MM.1S (cell line): ENCODE measurements at regions not wholly inside any gene's neighbourhood (a gene's known extent, or its start where the extent isn't known, plus 50 kb on each side); places are given as distances from the start of the nearest gene placed in this dataset.

ENCODE experiments used
- DNase-seq: peaks from one replicate; pipeline ENCODE4 v3.0.0-alpha.2; 2015
- H2AFZ ChIP-seq: fragments of 300-600 bp; sonication (generic); 2 replicates; pipeline ENCODE4 v1.6.0; 2016; ENCODE audit warnings: antibody characterized with exemption, low read length
- H3F3A ChIP-seq: fragments of 300-600 bp; sonication (generic); 2 replicates; pipeline ENCODE4 v1.6.1; 2016; ENCODE audit warnings: mild to moderate bottlenecking, antibody characterized with exemption, low read length, moderate library complexity, mixed read lengths; ENCODE audit not compliant: insufficient read depth
- H3K27ac ChIP-seq: fragments of 300-600 bp; sonication (generic); 2 replicates; pipeline ENCODE4 v1.5.1; 2016; ENCODE audit warnings: mild to moderate bottlenecking, low read length
- H3K27me3 ChIP-seq: fragments of 300-600 bp; sonication (generic); replicated peaks from 2 replicates; pipeline ENCODE4 v1.6.0; 2016; ENCODE audit warnings: low read length; ENCODE audit not compliant: insufficient read depth
- H3K36me3 ChIP-seq: fragments of 300-600 bp; sonication (generic); replicated peaks from 2 replicates; pipeline ENCODE4 v1.6.1; 2016; ENCODE audit warnings: mild to moderate bottlenecking, low read length, mixed read lengths; ENCODE audit not compliant: insufficient read depth
- H3K4me1 ChIP-seq: fragments of 300-600 bp; sonication (generic); 2 replicates; pipeline ENCODE4 v1.6.1; 2016; ENCODE audit warnings: low read length, mixed read lengths
- H3K4me2 ChIP-seq: fragments of 300-600 bp; sonication (generic); 2 replicates; pipeline ENCODE4 v1.6.0; 2016; ENCODE audit warnings: low read depth, low read length
- H3K4me3 ChIP-seq: fragments of 300-600 bp; sonication (generic); 2 replicates; pipeline ENCODE4 v1.5.1; 2016; ENCODE audit warnings: low read length, mixed read lengths
- H3K79me2 ChIP-seq: fragments of 300-600 bp; sonication (generic); 2 replicates; pipeline ENCODE4 v1.6.1; 2016; ENCODE audit warnings: mixed run types, low read length, mixed read lengths
- H3K9ac ChIP-seq: fragments of 300-600 bp; sonication (generic); 2 replicates; pipeline ENCODE4 v1.6.1; 2016; ENCODE audit warnings: low read length, mixed read lengths
- H3K9me2 ChIP-seq: fragments of 300-600 bp; sonication (generic); replicated peaks from 2 replicates; pipeline ENCODE4 v1.6.1; 2016; ENCODE audit warnings: mild to moderate bottlenecking, low read length, mixed read lengths; ENCODE audit not compliant: insufficient read depth
- H3K9me3 ChIP-seq: fragments of 300-600 bp; sonication (generic); replicated peaks from 2 replicates; pipeline ENCODE4 v1.6.1; 2016; ENCODE audit warnings: mild to moderate bottlenecking, low read length, mixed read lengths; ENCODE audit not compliant: insufficient read depth
- H4K20me1 ChIP-seq: fragments of 300-600 bp; sonication (generic); 2 replicates; pipeline ENCODE4 v1.6.1; 2016; ENCODE audit warnings: mild to moderate bottlenecking, low read length, moderate library complexity, mixed read lengths; ENCODE audit not compliant: insufficient read depth
- EZH2 ChIP-seq: fragments of 300-600 bp; sonication (generic); optimal IDR thresholded peaks from 2 replicates; pipeline ENCODE3; 2017; ENCODE audit warnings: low read depth, mild to moderate bottlenecking, antibody characterized with exemption, low read length, mixed read lengths
- EZH2phosphoT487 ChIP-seq: fragments of 300-600 bp; sonication (generic); IDR thresholded peaks from 2 replicates; pipeline ENCODE4 v1.6.1; 2018; ENCODE audit warnings: antibody characterized with exemption, low read length
- TF ChIP-seq, protein P1 (sequence below): fragments of 300-600 bp; sonication (generic); IDR thresholded peaks from 2 replicates; pipeline ENCODE4 v1.5.1; 2016; ENCODE audit warnings: antibody characterized with exemption, low read length, mixed read lengths

DNA sequence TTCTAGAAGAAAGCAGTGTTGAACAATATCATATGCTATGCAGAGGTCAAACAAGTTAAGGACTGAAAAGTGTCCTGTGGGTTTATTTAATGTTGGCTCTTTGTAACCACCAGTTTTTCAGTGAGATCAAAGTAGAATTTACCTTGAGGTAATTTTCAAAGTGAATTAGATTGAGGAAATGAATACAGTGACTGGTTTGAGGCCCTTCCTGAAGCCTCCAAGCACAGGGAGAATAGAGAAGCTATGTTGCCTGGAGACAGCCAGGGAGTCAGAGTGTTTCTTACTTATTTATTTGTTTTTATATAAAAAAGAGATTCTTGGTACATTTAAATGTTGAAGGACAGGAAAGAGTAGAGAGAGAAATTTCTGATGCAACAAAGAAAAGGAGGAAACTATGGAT is 954.3 kb upstream of the SPRY2 start:
- no peak for DNase-seq
- Histone ChIP-seq H4K20me1 (no peaks in the 10 kb centered on the region), H3K79me2 (no peaks in the 10 kb centered on the region)

DNA sequence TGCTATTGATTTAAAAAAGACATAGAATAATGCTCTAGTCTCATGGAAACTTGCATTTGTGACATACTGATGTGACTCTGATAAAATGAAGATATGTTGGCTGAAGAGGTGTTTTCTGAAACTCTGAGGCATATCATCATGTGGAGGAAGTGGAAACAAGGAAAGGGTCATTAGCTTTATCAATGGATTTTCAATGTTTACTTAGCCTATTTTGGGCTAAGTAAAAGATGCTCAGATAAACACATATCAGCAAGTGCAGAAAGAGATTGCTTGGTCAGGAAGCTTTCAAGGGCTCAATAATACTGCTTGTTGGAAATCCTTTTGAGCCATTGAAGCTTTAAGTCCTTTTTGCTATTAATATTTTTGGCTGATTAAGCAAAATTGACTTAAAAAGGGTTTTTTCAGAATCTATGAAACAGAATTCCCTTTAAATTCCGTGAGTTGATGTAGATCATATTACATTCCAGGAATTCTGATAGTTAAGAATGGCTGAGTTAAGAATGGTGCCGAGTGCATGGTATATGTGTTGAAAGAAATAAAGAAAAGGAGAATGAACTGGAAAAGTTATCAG is 952.8 kb upstream of the SPRY2 start:
- no peak overlapping the region for H2AFZ ChIP-seq
- no peaks in the 10 kb centered on the region for H3F3A ChIP-seq
- TF ChIP-seq EZH2 = no peak
- no peak for TF ChIP-seq EZH2phosphoT487
- TF ChIP-seq, protein P1, sequence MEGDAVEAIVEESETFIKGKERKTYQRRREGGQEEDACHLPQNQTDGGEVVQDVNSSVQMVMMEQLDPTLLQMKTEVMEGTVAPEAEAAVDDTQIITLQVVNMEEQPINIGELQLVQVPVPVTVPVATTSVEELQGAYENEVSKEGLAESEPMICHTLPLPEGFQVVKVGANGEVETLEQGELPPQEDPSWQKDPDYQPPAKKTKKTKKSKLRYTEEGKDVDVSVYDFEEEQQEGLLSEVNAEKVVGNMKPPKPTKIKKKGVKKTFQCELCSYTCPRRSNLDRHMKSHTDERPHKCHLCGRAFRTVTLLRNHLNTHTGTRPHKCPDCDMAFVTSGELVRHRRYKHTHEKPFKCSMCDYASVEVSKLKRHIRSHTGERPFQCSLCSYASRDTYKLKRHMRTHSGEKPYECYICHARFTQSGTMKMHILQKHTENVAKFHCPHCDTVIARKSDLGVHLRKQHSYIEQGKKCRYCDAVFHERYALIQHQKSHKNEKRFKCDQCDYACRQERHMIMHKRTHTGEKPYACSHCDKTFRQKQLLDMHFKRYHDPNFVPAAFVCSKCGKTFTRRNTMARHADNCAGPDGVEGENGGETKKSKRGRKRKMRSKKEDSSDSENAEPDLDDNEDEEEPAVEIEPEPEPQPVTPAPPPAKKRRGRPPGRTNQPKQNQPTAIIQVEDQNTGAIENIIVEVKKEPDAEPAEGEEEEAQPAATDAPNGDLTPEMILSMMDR = no peak
- no peaks in the 10 kb centered on the region for H3K36me3 ChIP-seq
- no peak overlapping the region for H3K27ac ChIP-seq
- no peaks in the 10 kb centered on the region for H4K20me1 ChIP-seq
- H3K27me3 ChIP-seq = no peaks in the 10 kb centered on the region
- no peaks in the 10 kb centered on the region for H3K9me3 ChIP-seq
- H3K79me2 ChIP-seq = no peaks in the 10 kb centered on the region
- no peak overlapping the region for H3K4me2 ChIP-seq
- H3K4me1 ChIP-seq = no peaks in the 10 kb centered on the region
- H3K4me3 ChIP-seq = no peak overlapping the region
- H3K9me2 ChIP-seq = no peaks in the 10 kb centered on the region
- DNase-seq = no peak
- no peak overlapping the region for H3K9ac ChIP-seq

More for the DNA sequence above, 954.3 kb upstream of the SPRY2 start:
- Histone ChIP-seq H3K4me1 (no peaks in the 10 kb centered on the region), H3K4me2 (no peak overlapping the region), H3F3A (no peaks in the 10 kb centered on the region), H3K9me2 (no peaks in the 10 kb centered on the region), H3K27ac (no peak overlapping the region), H3K27me3 (no peaks in the 10 kb centered on the region), H3K36me3 (no peaks in the 10 kb centered on the region), H2AFZ (no peak overlapping the region), H3K9me3 (no peaks in the 10 kb centered on the region), H3K4me3 (no peak overlapping the region), H3K9ac (no peak overlapping the region)
- TF ChIP-seq EZH2phosphoT487 = no peak
- TF ChIP-seq EZH2 = no peak
- TF ChIP-seq, protein P1 = no peak

DNA sequence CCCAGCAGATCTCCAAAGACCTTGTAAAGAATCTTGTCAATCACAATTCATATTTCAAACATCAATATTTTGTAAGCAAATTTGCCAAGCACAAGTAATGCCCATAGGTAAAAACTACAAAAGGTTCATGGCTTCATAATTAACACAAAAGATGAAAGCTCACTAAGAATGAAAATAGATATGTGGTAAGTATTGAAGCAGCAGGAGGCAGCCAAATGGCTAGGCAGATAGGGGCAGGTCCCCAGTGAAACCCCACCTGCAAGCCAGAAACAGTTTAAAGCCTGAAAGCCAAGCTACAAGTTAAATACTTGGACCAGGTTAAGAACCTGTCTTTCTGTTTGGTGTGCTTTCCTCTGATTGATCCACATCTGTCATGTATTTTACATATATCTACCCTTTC is 942.6 kb upstream of the SPRY2 start:
- no peaks in the 10 kb centered on the region for H3K27me3 ChIP-seq
- H2AFZ ChIP-seq = no peak overlapping the region
- H4K20me1 ChIP-seq = no peaks in the 10 kb centered on the region
- H3K9me3 ChIP-seq = no peaks in the 10 kb centered on the region
- no peak overlapping the region for H3K27ac ChIP-seq
- no peaks in the 10 kb centered on the region for H3F3A ChIP-seq
- TF ChIP-seq EZH2 = no peak
- TF ChIP-seq, protein P1 = no peak
- no peak for TF ChIP-seq EZH2phosphoT487
- no peak overlapping the region for H3K4me2 ChIP-seq
- no peaks in the 10 kb centered on the region for H3K79me2 ChIP-seq
- H3K36me3 ChIP-seq = no peaks in the 10 kb centered on the region
- no peak overlapping the region for H3K4me3 ChIP-seq
- H3K9ac ChIP-seq = no peak overlapping the region
- no peaks in the 10 kb centered on the region for H3K4me1 ChIP-seq
- H3K9me2 ChIP-seq = no peaks in the 10 kb centered on the region
- DNase-seq = no peak
